ENCODE measurements at regions not wholly inside any gene's neighbourhood (a gene's known extent, or its start where the extent isn't known, plus 50 kb on each side); places are given as distances from the start of the nearest gene placed in this dataset.

GRCh38 chr10:118901380-118901779 lies 128.1 kb upstream of the NANOS1 start:
- Histone ChIP-seq H3K9ac (ENCODE audit: low read length) (no peak overlapping the region), H3K79me2 (ENCODE audit: insufficient read depth, low read length) (no peaks in the 10 kb centered on the region), H3K4me3 (replicated peaks in 1 of 2; ENCODE audit: low read depth in 1 of 2, low read length in 2 of 2) (no peak overlapping the region), H3K4me2 (ENCODE audit: low read length) (no peak overlapping the region), H3K36me3 (ENCODE audit: control insufficient read depth in 1 of 2, insufficient read depth in 2 of 2, low read length in 2 of 2) (no peaks in the 10 kb centered on the region), H4K20me1 (ENCODE audit: insufficient read depth) (no peaks in the 10 kb centered on the region), H2AFZ (ENCODE audit: low read depth, low read length, poor library complexity, severe bottlenecking) (no peak overlapping the region), H3K9me3 (ENCODE audit: control insufficient read depth in 1 of 2, insufficient read depth in 1 of 2, low read depth in 1 of 2, low read length in 2 of 2) (no peaks in the 10 kb centered on the region; a peak in 1 of 4 replicates), H3K4me1 (ENCODE audit: control insufficient read depth in 1 of 2, insufficient read depth in 2 of 2, low read length in 2 of 2) (no peaks in the 10 kb centered on the region), H3K9me2 (ENCODE audit: insufficient read depth) (no peaks in the 10 kb centered on the region), H3K27ac (ENCODE audit: low read depth, low read length) (no peak overlapping the region), H3K27me3 (ENCODE audit: insufficient read depth, low read length) (no peaks in the 10 kb centered on the region)
- no TSS peak for BruUV-seq (replicated peaks)
- ChIA-PET CTCF (no interaction called here), POLR2A (no interaction called here), RAD21 (ENCODE audit: low non-redundant PET in 1 of 2, low total read pairs in 2 of 2, uncharacterized antibody in 2 of 2, unreplicated experiment in 2 of 2) (no interaction called here)
- intact Hi-C loops (cut with micrococcal nuclease), result no loop called here
- no peak for TF ChIP-seq SP1 (IDR thresholded peaks at IDR 0.05; ENCODE audit: low read depth)
- no peak for TF ChIP-seq POLR2AphosphoS5 (IDR thresholded peaks at IDR 0.05; ENCODE audit: low read depth, low read length)
- TF ChIP-seq RAD21 (IDR thresholded peaks at IDR 0.05; ENCODE audit: low read depth), result no peak
- TF ChIP-seq EZH2phosphoT487 (IDR thresholded peaks at IDR 0.05; ENCODE audit: borderline replicate concordance), result no peak
- TF ChIP-seq ATF3 (IDR thresholded peaks at IDR 0.05), result no peak
- TF ChIP-seq SRF (IDR thresholded peaks at IDR 0.05; ENCODE audit: low read depth), result no peak
- no peak for TF ChIP-seq ELF1 (IDR thresholded peaks at IDR 0.05; ENCODE audit: borderline replicate concordance, low read depth)
- no peak for TF ChIP-seq SIN3A (IDR thresholded peaks at IDR 0.05; ENCODE audit: low read depth)
- no peak for ATAC-seq
- no peak for DNase-seq (ENCODE audit: low read depth, low spot score)

GRCh38 chr10:118901906-118902305 lies 127.6 kb upstream of the NANOS1 start:
- Histone ChIP-seq H3K27ac (ENCODE audit: low read depth, low read length) (no peak overlapping the region), H3K36me3 (ENCODE audit: control insufficient read depth in 1 of 2, insufficient read depth in 2 of 2, low read length in 2 of 2) (no peaks in the 10 kb centered on the region), H3K4me1 (ENCODE audit: control insufficient read depth in 1 of 2, insufficient read depth in 2 of 2, low read length in 2 of 2) (no peaks in the 10 kb centered on the region), H3K79me2 (ENCODE audit: insufficient read depth, low read length) (no peaks in the 10 kb centered on the region), H3K4me2 (ENCODE audit: low read length) (no peak overlapping the region), H3K9me3 (ENCODE audit: control insufficient read depth in 1 of 2, insufficient read depth in 1 of 2, low read depth in 1 of 2, low read length in 2 of 2) (no peaks in the 10 kb centered on the region; a peak in 1 of 4 replicates), H3K9ac (ENCODE audit: low read length) (no peak overlapping the region), H2AFZ (ENCODE audit: low read depth, low read length, poor library complexity, severe bottlenecking) (no peak overlapping the region), H3K27me3 (ENCODE audit: insufficient read depth, low read length) (no peaks in the 10 kb centered on the region), H4K20me1 (ENCODE audit: insufficient read depth) (no peaks in the 10 kb centered on the region), H3K4me3 (replicated peaks in 1 of 2; ENCODE audit: low read depth in 1 of 2, low read length in 2 of 2) (no peak overlapping the region), H3K9me2 (ENCODE audit: insufficient read depth) (no peaks in the 10 kb centered on the region)
- intact Hi-C loops (cut with micrococcal nuclease), result no loop called here
- ChIA-PET CTCF (no interaction called here), POLR2A (no interaction called here), RAD21 (ENCODE audit: low non-redundant PET in 1 of 2, low total read pairs in 2 of 2, uncharacterized antibody in 2 of 2, unreplicated experiment in 2 of 2) (no interaction called here)
- ATAC-seq (no peak), DNase-seq (ENCODE audit: low read depth, low spot score) (no peak)
- no TSS peak for BruUV-seq (replicated peaks)
- TF ChIP-seq ATF3 (IDR thresholded peaks at IDR 0.05), result no peak
- TF ChIP-seq RAD21 (IDR thresholded peaks at IDR 0.05; ENCODE audit: low read depth), result no peak
- no peak for TF ChIP-seq ELF1 (IDR thresholded peaks at IDR 0.05; ENCODE audit: borderline replicate concordance, low read depth)
- TF ChIP-seq EGR1 (IDR thresholded peaks at IDR 0.05; ENCODE audit: low read depth), result no peak
- no peak for TF ChIP-seq CTCF (IDR thresholded peaks at IDR 0.05 in 2 of 3, conservative IDR thresholded peaks at IDR 0.05 in 1 of 3; ENCODE audit: borderline replicate concordance in 1 of 3, insufficient read depth in 1 of 3, low read depth in 2 of 3, low read length in 2 of 3)
- no peak for TF ChIP-seq SIN3A (IDR thresholded peaks at IDR 0.05; ENCODE audit: low read depth)
- no peak for TF ChIP-seq ZFX (IDR thresholded peaks at IDR 0.05)
- no peak for TF ChIP-seq SP1 (IDR thresholded peaks at IDR 0.05; ENCODE audit: low read depth)
- no peak for TF ChIP-seq FOSL1 (IDR thresholded peaks at IDR 0.05; ENCODE audit: low read depth)
- no peak for TF ChIP-seq POLR2AphosphoS5 (IDR thresholded peaks at IDR 0.05; ENCODE audit: low read depth, low read length)
- no peak for TF ChIP-seq TCF7L2 (IDR thresholded peaks at IDR 0.05; ENCODE audit: borderline replicate concordance, extremely low read depth, insufficient read depth, insufficient read length)
- TF ChIP-seq MAX (IDR thresholded peaks at IDR 0.05), result no peak
- no peak for TF ChIP-seq EZH2 (IDR thresholded peaks at IDR 0.05)
- no peak for TF ChIP-seq JUND (IDR thresholded peaks at IDR 0.05)
- TF ChIP-seq POLR2A (IDR thresholded peaks at IDR 0.05; ENCODE audit: borderline replicate concordance, extremely low read depth, insufficient read depth, insufficient read length), result no peak
- no peak for TF ChIP-seq SRF (IDR thresholded peaks at IDR 0.05; ENCODE audit: low read depth)
- TF ChIP-seq ZBTB33 (IDR thresholded peaks at IDR 0.05; ENCODE audit: extremely low read depth, insufficient replicate concordance, low read length), result no peak

Measured in HCT116 (cell line).